Heart left ventricle (tissue), 16 donors: ENCODE measurements at regions not wholly inside any gene's neighbourhood (a gene's known extent, or its start where the extent isn't known, plus 50 kb on each side); places are given as distances from the start of the nearest gene placed in this dataset.

Experiments used
- ATAC-seq, 4 donors: fragments of 200-7000 bp; cut with Tn5 transposase; one replicate each; pipeline ENCODE4 v1.9.1; 2020 to 2022; ENCODE audit warnings: moderate library complexity in 4 of 4, mild to moderate bottlenecking in 3 of 4, moderate number of reproducible peaks in 1 of 4
- DNase-seq, 5 donors: peaks; one replicate each; pipeline ENCODE4 v3.0.0-alpha.2; 2020
- H3K27ac ChIP-seq, 12 donors: fragments of 200-600 bp; sonication (generic) in 4 of 12; one replicate each; pipeline versions ENCODE4 v1.5.0 to v1.8.0; 2016 to 2022; ENCODE audit warnings: mild to moderate bottlenecking in 2 of 12
- H3K27me3 ChIP-seq, 9 donors: fragments of 200-600 bp; sonication (generic) in 2 of 9; one replicate each; pipeline versions ENCODE4 v1.5.1 to v1.8.0; 2016 to 2022; ENCODE audit warnings: mild to moderate bottlenecking in 3 of 9
- H3K36me3 ChIP-seq, 9 donors: fragments of 200-600 bp; sonication (generic) in 2 of 9; one replicate each; pipeline versions ENCODE4 v1.5.0 to v1.8.0; 2018 to 2022; ENCODE audit warnings: mild to moderate bottlenecking in 2 of 9
- H3K4me1 ChIP-seq, 12 donors: fragments of 200-600 bp; sonication (generic) in 4 of 12; one replicate each; pipeline versions ENCODE4 v1.5.0 to v1.8.0; 2016 to 2022; ENCODE audit warnings: mild to moderate bottlenecking in 3 of 12
- H3K4me3 ChIP-seq, 12 donors: fragments of 200-600 bp; sonication (generic) in 4 of 12; one replicate each; pipeline versions ENCODE4 v1.5.0 to v1.8.0; 2017 to 2022; ENCODE audit warnings: mild to moderate bottlenecking in 9 of 12, moderate library complexity in 4 of 12
- H3K9me3 ChIP-seq, 12 donors: fragments of 200-600 bp; sonication (generic) in 4 of 12; one replicate each; pipeline versions ENCODE4 v1.5.0 to v1.8.0; 2016 to 2022; ENCODE audit warnings: mild to moderate bottlenecking in 1 of 12
- CTCF ChIP-seq, 12 donors: fragments of 200-600 bp; sonication (generic) in 4 of 12; IDR thresholded peaks; one replicate each; pipeline versions ENCODE4 v1.5.0 to v1.8.0; 2018 to 2022; ENCODE audit warnings: antibody characterized with exemption in 12 of 12, mild to moderate bottlenecking in 5 of 12
- POLR2A ChIP-seq, 2 donors: fragments of 450-650 bp; IDR thresholded peaks; one replicate each; pipeline ENCODE4 v1.6.1; 2017; ENCODE audit warnings: antibody characterized with exemption in 2 of 2, mild to moderate bottlenecking in 2 of 2, moderate library complexity in 2 of 2
- WGBS, 4 donors: extraction: QIAGEN DNeasy Blood & Tissue Kit in 2 of 4; methylation state at CpG; one replicate each; pipeline versions ENCODE4 v1.1.5 to v1.1.7; 2013 to 2018; 5-methylcytosine and 5-hydroxymethylcytosine counted together
- intact Hi-C, 10 donors: fragments of 100-400 bp; cut with DNase I; formaldehyde crosslinking; loops; one replicate each; pipeline versions ENCODE4 v1.11.1 to v1.14.2; 2022
- donor health status: ischemic (EF 13 %, LVEDD 7.1; RV severe dilation, severe dysfunction).
- donor health status: healthy with polysubstance abuse.
- donor health status: DM: no; HTN: yes; CAD: no.
- donor health status: DM: no; HTN: no; CAD: no.
- donor health status: ischemic (EF 25% LVEDD 6.9; RV normal size, moderate dysfunction).
- donor health status: ischemic (EF 25% LVEDD 5.7; RV mildly dilated, moderate dysfunction).
- donor health status: healthy.
- donor health status: DM: yes; HTN: yes; CAD: no.
- donor health status: ischemic (EF 35%, LVEDD 5.7; RV mildly dilated, moderate dysfunction).
- donor health status: nonischemic (EF 11% LVEDD 7.7; RV severe dilation, severe dysfunction).
- donor health status: DM: yes; HTN: yes; CAD: no.
- donor health status: PGD.
- donor health status: ischemic (EF 29% LVEDD 5.4; RV normal size, mild dysfunction).
- donor health status: nonischemic (EF 23%, LVEDD 6.1; RV moderate dilation, normal function).

- DNase-seq: no peak
- ATAC-seq: no peak
- no peaks in the 10 kb centered on the region for H3K4me1 ChIP-seq
- H3K4me3 ChIP-seq: no peak overlapping the region
- no peak for TF ChIP-seq CTCF (IDR thresholded peaks at IDR 0.05)
- no peak for TF ChIP-seq POLR2A (IDR thresholded peaks at IDR 0.05)
- H3K27ac ChIP-seq: no peak overlapping the region
- H3K27me3 ChIP-seq: no peaks in the 10 kb centered on the region
- H3K36me3 ChIP-seq: no peaks in the 10 kb centered on the region
- WGBS, 4 donors: 0 to 59% (median 27%) methylated on average over 1 of the region's 1 CpG
- intact Hi-C loops: no loop called here
- no peaks in the 10 kb centered on the region for H3K9me3 ChIP-seq
Measured at GRCh38 chr3:36197151-36197550, 183.2 kb upstream of the STAC start.

- intact Hi-C loops: no loop called here
- TF ChIP-seq CTCF (IDR thresholded peaks at IDR 0.05) (no peak), POLR2A (IDR thresholded peaks at IDR 0.05) (no peak)
- no peak overlapping the region for H3K27ac ChIP-seq
- H3K4me3 ChIP-seq: no peak overlapping the region
- no peaks in the 10 kb centered on the region for H3K4me1 ChIP-seq
- ATAC-seq (no peak), DNase-seq (no peak)
- H3K27me3 ChIP-seq: no peaks in the 10 kb centered on the region
- H3K9me3 ChIP-seq: no peaks in the 10 kb centered on the region
- H3K36me3 ChIP-seq: no peaks in the 10 kb centered on the region
Measured at GRCh38 chr3:36201546-36201945, 178.8 kb upstream of the STAC start.

- Histone ChIP-seq H3K4me1 (no peaks in the 10 kb centered on the region), H3K27ac (no peak overlapping the region), H3K27me3 (no peaks in the 10 kb centered on the region), H3K36me3 (no peaks in the 10 kb centered on the region), H3K4me3 (no peak overlapping the region), H3K9me3 (no peaks in the 10 kb centered on the region)
- DNase-seq: no peak
- TF ChIP-seq POLR2A (IDR thresholded peaks at IDR 0.05) (no peak), CTCF (IDR thresholded peaks at IDR 0.05) (no peak)
- no peak for ATAC-seq
- intact Hi-C loops: no loop called here
- WGBS, 4 donors: 40 to 59% (median 50%) methylated on average over 4 of the region's 4 CpGs
Measured at GRCh38 chr3:36206956-36207580, 173.2 kb upstream of the STAC start.

GRCh38 chr3:36210840-36211651 is 169.3 kb upstream of the STAC start:
- intact Hi-C loops: no loop called here
- H3K36me3 ChIP-seq: no peaks in the 10 kb centered on the region
- WGBS, 4 donors: 73 to 83% (median 74%) methylated on average over 3 of the region's 3 CpGs
- ATAC-seq: no peak
- H3K27me3 ChIP-seq: no peaks in the 10 kb centered on the region
- DNase-seq: no peak
- H3K9me3 ChIP-seq: no peaks in the 10 kb centered on the region
- no peak overlapping the region for H3K27ac ChIP-seq
- TF ChIP-seq CTCF (IDR thresholded peaks at IDR 0.05): peak in 1 of 12 donors; percentile 18
- TF ChIP-seq POLR2A (IDR thresholded peaks at IDR 0.05): no peak
- no peaks in the 10 kb centered on the region for H3K4me1 ChIP-seq
- no peak overlapping the region for H3K4me3 ChIP-seq
